ENCODE measurements at regions not wholly inside any gene's neighbourhood (a gene's known extent, or its start where the extent isn't known, plus 50 kb on each side); places are given as distances from the start of the nearest gene placed in this dataset.
A peak's percentile ranks its signal among the peaks of the same experiment; 100 is the strongest.
"Not testable (repeated sequence)": the region's sequence is repeated elsewhere in the genome, so short reads cannot be mapped to it uniquely, and the experiment has no call there.

DNA sequence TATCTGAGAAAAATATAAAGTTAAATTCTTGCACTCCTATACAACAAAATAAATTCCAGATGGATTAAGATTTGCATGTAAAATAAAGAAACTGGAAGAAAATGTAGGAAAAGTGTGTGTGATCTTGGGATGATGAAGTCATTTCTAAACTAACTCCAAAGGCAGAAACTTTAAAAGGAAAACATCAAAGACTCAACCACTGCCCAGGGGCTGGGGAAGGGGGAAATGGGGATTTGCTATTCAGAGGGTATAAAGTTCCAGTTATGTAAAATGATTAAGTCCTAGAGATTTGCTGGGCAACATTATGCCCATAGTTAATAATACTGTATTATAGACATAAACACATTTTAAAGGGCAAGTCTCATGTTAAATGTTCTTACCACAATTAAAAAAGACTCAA lies 254.5 kb downstream of the DEPDC1B start:
- no peak for DNase-seq

DNA sequence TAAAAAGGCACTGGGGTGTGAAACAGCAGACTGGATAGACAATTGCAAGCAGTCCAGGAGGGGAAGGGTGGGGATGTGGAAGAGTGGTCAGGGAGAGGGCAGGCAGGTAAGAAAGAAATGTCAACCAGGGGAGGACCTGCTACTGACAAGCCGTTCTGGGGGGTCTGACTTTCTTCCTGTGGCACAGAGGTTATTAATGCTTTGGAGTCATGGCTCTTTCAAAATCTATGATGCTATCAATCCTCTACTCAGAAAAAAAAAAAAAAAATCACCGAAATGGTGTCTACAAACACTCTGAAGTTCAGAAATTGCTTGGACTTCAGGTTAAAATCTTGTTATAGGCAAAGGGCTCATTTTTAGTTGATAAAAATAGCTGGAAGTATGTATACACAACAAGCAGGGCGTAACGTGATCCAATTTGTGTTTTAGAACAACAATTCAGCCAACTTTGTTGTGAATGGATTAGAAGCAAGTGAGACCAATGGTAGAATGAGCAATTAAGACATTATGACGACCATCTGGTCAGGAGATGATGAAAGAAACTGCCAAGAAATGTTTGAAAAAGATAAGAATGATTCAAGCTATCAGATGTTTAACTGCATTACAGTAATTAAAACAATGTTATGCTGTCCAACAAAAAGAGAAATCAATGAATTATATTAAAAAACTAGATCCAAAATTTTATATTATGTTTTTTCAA lies 255.2 kb downstream of the DEPDC1B start:
- no peak for DNase-seq

GRCh38 chr5:60439552-60439951 lies 260.4 kb downstream of the DEPDC1B start:
- no peak for DNase-seq

- DNase-seq, result no peak
Observed at GRCh38 chr5:60437308-60437707, 262.7 kb downstream of the DEPDC1B start.

- DNase-seq, result no peak
Observed at GRCh38 chr5:60436518-60436917, 263.4 kb downstream of the DEPDC1B start.

DNA sequence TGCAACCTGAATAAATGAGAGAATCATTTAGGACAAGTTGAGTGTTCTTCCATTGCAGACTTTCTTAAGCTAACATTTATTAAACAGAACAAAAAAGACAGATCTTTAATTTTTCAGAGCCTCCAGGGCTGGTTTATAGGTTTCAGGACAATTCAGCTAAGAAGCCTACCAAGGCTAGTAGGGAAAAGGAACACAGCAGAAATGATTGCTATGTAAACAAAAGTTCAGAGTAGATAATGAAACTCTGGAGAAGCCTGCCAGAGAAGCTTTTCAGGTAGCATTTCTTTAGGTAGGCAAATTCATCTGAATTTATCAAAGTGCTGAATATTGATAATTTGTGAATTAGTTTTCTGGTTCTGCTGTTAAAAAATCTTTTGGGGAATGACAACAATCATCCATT lies 264.2 kb downstream of the DEPDC1B start:
- DNase-seq, result no peak

GRCh38 chr5:60426189-60426588 lies 273.8 kb downstream of the DEPDC1B start:
- not testable (repeated sequence) for DNase-seq

DNA sequence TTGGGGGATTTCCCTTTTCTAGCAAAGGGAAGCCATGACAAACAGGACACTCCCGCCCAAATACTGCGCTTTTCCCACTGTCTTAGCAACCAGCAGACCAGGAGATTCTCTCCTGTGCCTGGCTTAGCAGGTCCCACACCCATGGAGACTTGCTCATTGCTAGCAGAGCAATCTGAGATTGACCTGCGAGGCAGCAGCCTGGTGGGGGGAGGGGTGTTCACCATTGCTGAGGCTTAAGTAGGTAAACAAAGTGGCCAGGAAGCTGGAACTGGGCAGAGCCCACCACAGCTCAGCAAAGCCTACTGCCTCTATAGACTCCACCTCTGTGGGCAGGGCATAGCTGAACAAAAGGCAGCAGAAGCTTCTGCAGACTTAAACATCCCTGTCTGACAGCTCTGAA lies 279.2 kb downstream of the DEPDC1B start:
- DNase-seq, result not testable (repeated sequence)

DNA sequence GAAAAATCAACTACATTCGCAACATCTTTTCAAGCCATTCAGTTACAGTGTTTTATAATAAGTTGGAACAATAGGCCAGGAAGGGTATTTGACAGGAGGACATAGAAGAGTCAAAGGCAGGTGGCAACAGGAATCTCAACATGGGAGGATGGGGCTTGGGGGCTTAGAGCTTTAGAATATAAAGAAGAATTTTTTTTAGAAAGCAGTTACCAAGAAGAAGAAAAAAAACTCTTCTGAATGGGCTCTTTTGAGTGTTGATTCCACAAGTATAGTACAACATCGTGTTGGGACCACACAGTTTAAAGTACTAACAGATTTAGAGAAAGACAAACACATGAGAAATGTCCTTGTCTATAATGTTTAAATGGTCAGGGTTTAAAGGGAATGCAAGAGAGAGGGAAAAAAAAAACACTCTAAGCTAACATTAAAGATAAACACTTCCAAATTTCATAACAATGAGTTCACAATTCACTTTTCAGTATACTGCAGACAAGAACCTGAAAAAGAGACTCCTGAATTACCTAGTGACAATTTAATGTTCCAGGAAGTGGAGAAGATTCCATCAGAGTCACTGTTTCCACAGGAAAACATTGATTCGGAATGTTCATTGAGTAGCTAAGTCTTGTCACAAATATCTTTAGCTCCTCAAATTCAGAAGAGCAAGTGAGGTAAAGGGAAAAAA lies 282.3 kb downstream of the DEPDC1B start:
- DNase-seq, result no peak

DNA sequence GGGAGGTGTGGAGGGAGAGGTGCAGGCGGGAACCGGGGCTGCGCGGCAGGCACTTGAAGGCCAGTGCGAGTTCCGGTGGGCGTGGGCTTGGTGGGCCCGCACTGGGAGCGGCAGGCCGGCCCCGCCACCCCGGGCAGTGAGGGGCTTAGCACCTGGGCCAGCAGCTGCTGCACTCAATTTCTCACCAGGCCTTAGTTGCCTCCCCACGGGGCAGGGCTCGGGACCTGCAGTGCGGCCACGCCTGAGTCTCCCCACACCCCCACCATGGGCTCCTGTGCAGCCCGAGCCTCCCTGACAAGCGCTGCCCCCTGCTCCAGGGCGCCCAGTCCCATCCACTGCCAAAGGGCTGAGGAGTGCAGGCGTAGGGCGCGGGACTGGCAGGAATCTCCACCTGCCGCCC lies 284.5 kb downstream of the DEPDC1B start:
- DNase-seq, result no peak

- DNase-seq, result no peak
Observed at GRCh38 chr5:60410427-60410826, 289.5 kb downstream of the DEPDC1B start.

DNA sequence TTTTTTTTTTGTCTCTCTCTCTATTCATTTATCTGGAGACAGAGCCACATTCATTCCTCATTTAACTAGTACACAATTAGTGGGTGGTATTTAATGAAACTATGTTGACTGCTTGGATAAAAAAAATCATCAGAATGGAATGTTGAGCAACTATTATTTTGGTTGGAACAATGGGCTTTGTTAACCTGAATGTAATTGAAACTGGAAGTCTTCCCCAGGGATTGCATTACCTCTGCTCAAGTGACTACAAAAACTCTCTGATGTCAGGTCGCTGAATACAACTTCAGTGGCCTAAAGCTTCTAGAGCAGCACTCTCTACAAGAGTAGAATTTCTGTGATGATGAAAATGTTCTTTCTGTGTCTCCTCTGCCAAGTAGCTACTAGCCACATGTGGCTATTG lies 295.8 kb downstream of the DEPDC1B start:
- no peak for DNase-seq

GRCh38 chr5:60403343-60404006 lies 296.5 kb downstream of the DEPDC1B start:
- DNase-seq, result no peak

DNA sequence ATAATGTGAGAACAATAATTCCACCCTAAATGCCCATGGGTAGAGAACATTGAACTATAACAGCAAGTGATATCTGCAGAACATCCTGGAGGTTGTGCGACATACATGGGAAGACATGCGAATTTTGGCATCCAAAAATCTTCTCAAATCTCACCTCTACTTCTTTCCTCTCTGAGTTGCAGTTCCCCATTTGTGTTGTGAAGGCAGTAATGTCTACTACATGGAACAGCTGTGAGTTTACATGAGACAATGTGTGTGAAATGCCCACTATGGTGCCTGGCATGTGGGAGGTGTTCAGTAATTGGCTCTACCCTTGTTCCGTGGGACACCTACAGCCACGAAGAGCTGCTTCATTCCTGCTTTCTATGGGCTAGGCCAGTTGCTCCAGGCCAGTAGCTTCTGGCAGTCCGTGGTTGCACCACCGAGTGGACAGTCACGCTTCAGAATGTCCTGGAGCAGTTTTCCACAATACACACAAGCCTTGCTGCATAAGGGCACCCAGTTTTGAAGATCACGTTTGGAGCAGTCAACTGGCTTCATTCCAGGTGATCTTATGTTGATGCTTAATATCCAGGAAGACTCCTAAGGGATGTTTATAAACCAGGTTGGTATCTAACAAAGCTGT lies 297.7 kb downstream of the DEPDC1B start:
- no peak for DNase-seq

DNA sequence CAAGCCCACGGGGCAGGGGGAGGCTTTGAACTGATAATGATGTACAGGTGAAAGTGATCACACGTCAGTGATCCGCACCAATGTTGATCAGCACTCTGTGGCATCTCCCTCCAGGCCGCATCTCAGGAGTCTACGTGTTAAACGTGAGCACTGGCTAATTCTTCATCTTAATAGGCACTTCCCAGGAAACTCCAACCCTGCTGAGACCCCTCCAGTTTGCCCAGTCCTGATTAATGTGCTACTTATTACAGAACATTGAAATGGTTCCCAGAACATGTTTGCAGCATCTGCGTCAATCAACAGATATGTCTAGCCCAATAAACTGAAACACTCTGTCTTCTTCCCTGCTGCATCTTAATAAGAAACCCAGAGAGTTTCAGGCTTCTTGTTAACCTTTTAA lies 298.4 kb downstream of the DEPDC1B start:
- DNase-seq, result no peak

DNA sequence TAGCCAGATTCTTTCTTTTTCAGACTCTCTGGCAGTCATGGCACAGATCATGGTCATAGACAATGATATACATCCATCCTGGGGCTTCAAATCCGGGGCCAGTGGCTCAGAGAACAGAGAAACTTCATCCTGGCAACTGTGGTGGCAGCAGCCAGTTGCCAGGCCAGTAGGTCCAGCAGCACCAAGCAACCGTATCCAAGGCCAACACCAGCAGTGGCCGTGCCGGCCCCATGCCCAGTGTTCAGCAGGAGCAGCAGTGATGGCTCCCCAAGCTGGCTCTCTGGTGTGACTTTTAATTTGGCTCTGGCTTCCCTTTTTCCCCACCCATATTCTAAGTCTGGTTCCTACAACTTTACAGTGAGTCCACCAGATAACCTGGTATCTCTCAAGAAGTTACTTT lies 300.5 kb downstream of the DEPDC1B start:
- peak in 13 of 51 donors; percentile 0 to 40 (median 7) for DNase-seq

GRCh38 chr5:60395712-60396329 lies 304.1 kb downstream of the DEPDC1B start:
- no peak for DNase-seq

GRCh38 chr5:60387051-60387440 lies 312.9 kb downstream of the DEPDC1B start:
- no peak for DNase-seq

- DNase-seq, result no peak
Observed at GRCh38 chr5:60386436-60387050, 313.4 kb downstream of the DEPDC1B start.

DNA sequence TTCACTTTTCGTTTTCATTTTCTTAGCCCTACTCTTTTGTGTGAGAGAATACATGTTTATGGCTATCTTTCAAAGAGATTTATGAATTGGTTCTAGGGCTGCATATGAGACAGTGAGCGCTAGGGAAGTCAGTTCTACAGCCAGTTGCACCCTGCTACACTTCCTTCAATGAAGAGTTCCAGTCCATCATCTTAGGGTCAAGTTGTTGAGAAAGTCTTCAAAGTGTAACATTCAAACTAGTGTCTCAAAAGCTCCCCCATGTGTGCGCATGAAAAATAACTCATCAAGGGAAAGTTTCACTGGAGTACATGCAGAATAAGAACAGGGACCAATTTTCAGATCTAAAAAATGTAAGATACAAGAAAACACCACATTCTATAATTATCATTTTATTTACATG lies 317.2 kb downstream of the DEPDC1B start:
- peak in 9 of 51 donors; percentile 1 to 29 (median 5) for DNase-seq

GRCh38 chr5:60379907-60380306 lies 320.1 kb downstream of the DEPDC1B start:
- no peak for DNase-seq
